NCI-H2227 (cell line): ENCODE measurements at regions not wholly inside any gene's neighbourhood (a gene's known extent, or its start where the extent isn't known, plus 50 kb on each side); places are given as distances from the start of the nearest gene placed in this dataset.
A peak's percentile ranks its signal among the peaks of the same experiment; 100 is the strongest.

Source experiments
- DNase-seq: peaks from one replicate; lab custom pipeline; 2025; ENCODE audit not compliant: unreplicated experiment; lab: John Stamatoyannopoulos, UW

DNA sequence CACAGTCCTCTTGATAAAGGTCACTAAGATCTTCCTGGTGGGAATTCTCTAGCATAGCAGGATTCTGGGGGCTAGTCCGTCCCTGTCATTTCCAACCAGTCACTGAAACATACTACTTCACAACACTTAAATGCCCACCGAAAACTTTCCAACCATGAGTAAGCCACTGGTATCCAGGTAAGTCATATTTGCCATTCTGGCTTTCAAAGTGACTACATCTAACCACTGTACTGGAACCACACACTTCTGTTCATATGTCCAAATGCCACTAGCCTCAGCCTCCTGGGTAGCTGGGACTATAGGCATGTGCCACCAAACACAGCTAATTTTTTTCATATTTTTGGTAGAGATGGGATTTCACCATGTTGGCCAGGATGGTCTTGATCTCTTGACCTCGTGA lies 64.3 kb upstream of the VANGL1 start:
- DNase-seq: no peak

- no peak for DNase-seq
Observed at GRCh38 chr1:115575661-115576060, 66.1 kb upstream of the VANGL1 start.

- no peak for DNase-seq
Observed at GRCh38 chr1:115572710-115573109, 69.1 kb upstream of the VANGL1 start.

DNA sequence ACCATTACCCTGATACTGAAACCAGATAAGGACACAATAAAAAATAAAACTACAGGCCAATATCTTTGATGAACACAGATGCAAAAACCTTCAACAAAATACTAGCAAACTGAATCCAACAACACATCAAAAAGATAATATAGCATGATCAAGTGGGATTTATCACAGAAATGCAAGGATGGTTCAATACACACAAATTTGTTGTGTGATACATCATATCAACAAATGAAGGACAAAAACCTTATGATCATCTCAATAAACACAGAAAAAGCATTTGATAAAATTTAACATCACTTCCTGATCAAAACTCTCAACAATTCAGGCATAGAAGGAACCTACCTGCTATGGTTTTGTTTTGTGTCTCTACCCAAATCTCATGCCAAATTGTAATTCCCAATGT lies 74.3 kb upstream of the VANGL1 start:
- no peak for DNase-seq

DNA sequence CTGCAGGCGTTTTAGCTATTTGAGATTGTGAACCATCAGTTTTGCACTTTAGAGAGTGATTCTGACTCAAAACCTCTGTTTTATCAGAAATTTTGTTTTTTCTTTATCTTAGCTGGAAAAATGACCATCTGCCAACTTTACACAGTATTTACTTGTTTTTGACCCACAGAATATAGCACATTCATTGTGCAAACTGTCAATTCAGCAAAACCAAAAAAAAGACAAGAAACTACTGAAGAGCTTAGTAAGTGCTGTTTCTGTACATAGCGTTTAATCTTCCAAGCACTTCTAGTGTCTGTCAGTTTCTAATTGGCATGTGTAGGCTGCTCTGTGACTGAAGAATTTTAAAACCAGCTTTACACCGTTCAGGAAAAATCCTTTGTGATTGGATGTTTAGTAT lies 76.0 kb upstream of the VANGL1 start:
- DNase-seq: no peak

DNA sequence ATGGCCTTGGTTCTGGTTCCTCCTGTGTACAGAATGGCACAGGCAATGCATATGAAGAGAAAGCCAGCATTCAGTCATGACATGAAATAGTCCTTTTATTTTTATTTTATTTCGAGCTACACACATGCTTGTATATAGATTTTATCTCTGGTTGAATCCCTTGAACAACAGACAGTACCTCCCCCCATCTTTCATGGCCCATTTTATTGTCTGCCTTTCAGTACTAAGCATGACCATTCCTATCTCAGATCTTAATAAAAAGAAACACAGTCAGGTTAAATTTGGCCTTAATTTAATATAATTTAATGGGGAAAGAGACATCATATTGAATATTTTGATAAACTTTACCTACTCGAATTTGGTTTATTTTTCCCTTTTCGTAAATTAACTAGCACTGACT lies 76.4 kb upstream of the VANGL1 start:
- no peak for DNase-seq

- no peak for DNase-seq
Observed at GRCh38 chr1:115564201-115564600, 77.6 kb upstream of the VANGL1 start.

- no peak for DNase-seq
Observed at GRCh38 chr1:115560027-115560426, 81.7 kb upstream of the VANGL1 start.

DNA sequence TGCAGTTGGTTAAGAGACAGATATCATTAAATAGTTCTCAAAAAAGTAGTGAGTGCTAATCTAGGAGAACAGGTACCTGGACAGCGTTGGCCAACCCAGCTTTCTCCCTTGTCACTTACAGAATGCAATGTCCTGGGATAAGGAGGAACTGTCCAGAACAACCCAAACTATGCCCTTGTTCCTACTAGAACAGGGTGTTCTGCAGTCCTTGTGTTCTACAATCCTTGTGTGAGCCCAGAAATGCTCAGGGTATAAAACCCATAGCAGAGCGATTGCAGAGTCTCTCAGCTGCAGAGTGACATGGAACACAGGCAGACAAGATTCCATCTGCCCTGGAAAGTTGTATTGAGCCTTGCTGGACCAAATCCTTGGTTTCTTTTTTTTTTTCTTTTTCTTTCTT lies 83.5 kb upstream of the VANGL1 start:
- DNase-seq: no peak

DNA sequence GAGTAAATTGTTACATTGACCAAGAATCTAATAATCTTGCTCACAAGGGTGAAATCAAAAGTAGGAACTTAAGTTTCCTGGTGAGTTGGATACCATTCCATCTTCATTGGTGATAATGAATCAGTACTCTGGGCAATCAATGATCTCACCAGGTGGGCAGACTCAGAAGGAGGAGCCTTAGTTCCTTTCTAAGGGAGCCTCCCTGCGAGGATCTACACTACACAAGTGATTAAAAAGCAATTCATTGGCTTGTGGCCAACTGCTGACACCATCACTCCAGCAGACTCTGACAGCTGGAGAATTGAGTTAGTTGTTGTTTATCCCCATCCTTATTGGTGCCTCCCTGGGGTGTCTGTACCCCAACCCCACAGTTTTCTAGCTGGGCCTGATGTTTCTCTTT lies 84.1 kb upstream of the VANGL1 start:
- peak; percentile 47 for DNase-seq

DNA sequence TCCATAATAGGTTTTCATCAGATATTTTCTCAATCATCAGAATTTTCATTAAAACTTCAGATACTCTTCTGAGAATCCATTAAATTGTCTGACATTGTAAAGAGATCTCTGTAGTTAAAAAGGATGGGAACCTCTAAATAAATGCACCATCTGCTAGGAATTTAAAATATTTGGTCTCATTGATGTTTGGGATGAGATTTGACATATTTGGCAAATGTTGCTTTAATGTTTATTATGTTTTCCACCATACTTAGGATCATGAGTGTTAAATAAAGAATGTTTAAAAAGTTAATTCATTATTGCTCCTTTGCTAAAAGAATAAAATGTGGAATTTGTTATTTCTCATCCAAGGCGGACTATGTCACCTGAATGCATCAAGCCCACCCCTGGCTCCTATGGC lies 85.5 kb upstream of the VANGL1 start:
- no peak for DNase-seq

DNA sequence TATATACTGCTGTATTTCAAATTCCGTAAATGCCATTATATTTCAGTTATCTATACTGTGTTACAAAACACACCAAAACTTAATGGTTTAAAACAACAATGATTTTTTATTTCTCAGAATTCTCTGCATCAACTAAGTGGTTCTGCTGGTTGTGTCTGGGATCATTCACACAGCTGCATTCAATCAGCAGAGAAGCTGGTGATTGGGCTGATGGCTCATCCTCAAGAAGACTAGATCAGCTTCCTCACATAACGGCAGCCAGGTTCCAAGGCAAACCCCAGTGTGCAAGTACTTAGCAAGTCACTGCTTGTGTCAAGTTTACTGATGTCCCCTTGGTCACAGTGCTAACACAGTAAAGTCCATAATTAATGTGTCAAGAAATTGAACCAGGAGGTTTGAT lies 86.3 kb upstream of the VANGL1 start:
- DNase-seq: no peak

DNA sequence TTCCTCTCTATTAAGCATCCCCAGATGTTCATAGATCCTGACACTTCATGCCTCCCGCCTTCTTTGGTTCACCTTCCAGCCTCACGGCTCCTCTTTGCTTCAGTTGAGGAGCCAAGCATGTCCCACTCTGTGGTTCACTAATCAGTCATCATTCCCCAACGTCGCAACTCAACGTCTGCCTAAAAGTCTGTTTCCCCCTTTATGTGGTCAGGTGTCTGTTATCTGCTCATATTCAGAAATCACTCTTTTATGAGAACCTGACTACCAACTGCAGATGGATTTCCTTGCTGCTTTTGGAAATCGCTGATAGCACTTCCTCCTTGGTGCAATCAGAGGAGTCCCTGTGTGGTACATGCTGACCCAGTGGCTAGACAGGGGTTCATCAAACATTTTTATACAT lies 94.1 kb upstream of the VANGL1 start:
- DNase-seq: no peak

GRCh38 chr1:115546846-115547245 lies 94.9 kb upstream of the VANGL1 start:
- no peak for DNase-seq

DNA sequence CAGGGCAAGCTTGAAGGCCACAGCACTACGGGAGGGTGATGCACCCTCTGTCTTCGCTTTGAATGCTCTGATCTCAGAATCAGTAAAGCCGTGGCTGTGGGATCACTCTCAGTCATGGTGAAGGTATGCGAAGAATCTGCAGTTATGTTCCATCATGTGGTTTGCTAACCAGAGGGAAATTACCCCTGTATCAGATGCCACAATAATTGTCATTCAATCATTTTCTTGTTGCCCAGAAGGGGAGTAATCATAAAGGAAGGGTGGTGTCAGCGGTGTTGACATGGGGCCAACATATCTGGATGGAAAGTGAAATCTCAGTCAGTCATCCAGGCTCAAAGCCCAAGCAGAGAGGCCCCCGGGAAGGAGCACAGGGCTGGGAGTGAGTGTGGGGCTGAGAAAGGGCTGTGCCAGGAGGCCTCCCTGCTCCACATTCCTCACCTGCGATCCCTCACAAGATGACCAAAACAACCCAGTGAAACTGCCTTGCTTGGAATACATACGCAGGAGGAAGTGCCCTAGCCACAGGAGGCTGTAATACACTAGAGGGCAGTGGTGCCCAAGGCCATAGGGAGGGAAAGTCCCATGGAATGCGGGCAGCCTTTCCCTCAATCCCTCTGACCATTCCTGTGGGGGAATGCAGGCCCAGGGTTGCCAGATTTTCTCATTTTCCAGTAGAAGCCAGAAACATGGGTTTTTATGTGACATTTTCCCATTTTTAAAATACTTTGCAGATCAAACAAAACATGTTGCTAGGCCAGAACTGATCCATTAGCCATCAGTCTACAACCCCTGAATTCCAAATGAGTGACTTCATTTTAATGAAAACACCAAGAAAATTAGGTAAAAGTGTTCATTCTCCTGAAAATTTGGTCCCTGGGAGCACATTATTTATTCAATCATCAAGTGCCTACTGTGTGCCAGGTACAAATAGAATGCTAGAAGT lies 95.7 kb upstream of the VANGL1 start:
- DNase-seq: peak; percentile 25

GRCh38 chr1:115545096-115545720 lies 96.6 kb upstream of the VANGL1 start:
- DNase-seq: no peak

GRCh38 chr1:115544131-115544530 lies 97.6 kb upstream of the VANGL1 start:
- no peak for DNase-seq

DNA sequence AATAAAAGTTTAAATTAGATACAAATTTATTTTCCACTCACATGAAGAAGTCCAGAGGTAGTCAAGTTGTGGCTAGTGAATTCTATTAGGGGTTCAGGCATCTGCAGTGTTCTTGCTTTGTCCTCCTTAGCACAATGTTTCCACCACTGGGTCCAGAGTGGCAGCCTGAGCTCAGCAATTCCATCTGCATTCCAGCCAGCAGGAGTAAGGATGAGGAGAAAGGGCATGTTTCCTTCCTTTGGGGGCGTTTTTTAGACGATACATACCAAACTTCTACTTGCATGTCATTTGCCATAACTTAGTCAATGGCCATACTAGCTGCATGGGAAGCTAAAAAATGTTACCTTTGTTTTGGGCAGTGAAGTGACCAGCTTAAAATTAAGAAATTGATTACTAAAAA lies 98.5 kb upstream of the VANGL1 start:
- no peak for DNase-seq

GRCh38 chr1:115539736-115540135 lies 102.0 kb upstream of the VANGL1 start:
- no peak for DNase-seq

DNA sequence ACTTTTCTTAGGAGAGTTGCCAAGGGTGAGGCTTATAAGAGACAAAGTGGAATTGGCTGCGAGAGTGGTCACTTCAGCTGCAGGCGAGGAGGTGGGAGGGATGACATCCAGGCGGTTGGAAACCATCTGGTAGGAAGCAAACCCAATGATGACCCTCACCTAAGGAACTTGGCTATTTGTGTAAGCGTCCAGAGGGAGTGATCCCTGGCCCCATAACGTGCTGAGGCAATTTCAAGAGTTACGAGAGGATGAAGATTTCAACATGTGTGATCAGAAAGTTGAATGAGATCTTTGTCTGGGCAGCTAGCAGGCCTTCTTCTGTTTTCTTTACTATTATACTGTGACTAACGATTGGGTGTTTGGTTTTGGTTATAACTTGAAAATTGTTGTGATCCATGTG lies 102.7 kb upstream of the VANGL1 start:
- DNase-seq: no peak

- no peak for DNase-seq
Observed at GRCh38 chr1:115538579-115538978, 103.2 kb upstream of the VANGL1 start.

- DNase-seq: no peak
Observed at GRCh38 chr1:115537415-115537814, 104.4 kb upstream of the VANGL1 start.
